OCI-M1 (cell line): ENCODE measurements at regions not wholly inside any gene's neighbourhood (a gene's known extent, or its start where the extent isn't known, plus 50 kb on each side); places are given as distances from the start of the nearest gene placed in this dataset.
"Not testable (repeated sequence)": the region's sequence is repeated elsewhere in the genome, so short reads cannot be mapped to it uniquely, and the experiment has no call there.

Source experiments
- DNase-seq: peaks from one replicate; lab custom pipeline; 2025; lab: John Stamatoyannopoulos, UW

DNA sequence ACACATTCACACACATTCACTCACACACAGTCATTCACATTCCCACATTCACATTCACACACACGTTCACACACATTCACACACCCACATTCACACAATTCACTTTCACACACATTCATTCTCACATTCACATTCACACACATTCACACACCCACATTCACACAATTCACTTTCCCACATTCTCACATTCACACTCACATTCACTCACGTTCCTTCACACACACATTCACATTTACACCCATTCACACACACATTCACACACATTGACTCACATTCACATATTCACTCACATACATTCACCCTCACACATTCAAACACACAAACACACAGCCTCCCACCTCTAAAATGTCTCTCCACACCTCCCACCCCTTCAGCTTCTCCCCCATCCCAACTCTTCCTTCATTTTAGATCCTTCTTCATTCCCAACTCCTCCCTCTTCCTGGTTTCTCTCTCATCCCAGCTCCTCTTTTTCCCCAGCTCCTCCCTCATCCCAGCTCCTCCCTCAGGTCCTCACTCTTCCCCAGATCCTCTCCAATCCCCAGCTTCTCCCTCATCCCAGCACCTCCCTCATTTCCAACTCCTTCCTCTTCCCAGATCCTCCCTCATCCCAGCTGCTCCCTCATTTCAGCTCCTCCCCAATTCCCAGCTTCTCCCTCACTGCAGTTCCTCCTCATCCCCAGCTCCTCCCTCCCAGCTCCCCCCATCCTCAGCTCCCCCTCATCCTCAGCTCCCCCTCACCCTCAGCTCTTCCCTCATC is 111.0 kb downstream of the FAM53A start:
- no peak for DNase-seq

DNA sequence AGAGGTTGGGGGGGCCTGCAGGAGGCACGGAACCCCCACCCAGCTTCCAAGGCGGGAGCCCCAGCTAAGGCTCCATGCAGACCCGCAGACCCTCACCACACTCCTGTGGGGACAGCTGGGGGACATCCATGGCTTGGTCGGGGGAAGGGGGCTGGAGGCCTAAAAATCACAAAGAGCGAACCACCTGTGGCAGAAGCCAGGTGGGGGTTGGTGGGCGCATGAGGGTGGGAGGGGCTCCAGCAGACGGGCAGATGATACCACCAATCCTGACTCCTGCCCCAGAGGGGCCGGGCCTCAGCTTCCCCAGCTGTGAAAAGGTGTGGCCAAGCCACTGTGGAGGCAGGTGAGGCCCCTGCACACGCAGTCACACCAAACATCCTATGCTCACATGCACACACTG is 111.6 kb downstream of the FAM53A start:
- no peak for DNase-seq

DNA sequence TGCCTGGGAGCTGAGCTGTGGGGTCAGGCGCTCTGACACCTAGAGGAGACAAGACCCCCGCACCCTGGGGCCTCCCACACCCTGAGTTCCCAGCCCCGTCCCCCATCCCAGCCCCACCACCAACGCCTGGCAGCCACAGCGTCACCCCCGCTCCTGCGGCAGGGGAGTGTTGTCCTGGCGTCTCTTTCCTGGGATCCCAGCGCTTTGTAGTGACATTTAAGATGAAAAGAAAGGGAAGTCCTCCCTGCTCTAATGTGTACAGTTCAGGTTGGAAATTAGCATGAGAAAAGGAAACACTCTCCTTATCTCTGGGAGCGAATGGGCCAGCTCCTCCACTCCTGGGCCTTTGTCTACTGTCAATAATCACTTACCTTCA is 112.1 kb downstream of the FAM53A start:
- peak; percentile 26 for DNase-seq

DNA sequence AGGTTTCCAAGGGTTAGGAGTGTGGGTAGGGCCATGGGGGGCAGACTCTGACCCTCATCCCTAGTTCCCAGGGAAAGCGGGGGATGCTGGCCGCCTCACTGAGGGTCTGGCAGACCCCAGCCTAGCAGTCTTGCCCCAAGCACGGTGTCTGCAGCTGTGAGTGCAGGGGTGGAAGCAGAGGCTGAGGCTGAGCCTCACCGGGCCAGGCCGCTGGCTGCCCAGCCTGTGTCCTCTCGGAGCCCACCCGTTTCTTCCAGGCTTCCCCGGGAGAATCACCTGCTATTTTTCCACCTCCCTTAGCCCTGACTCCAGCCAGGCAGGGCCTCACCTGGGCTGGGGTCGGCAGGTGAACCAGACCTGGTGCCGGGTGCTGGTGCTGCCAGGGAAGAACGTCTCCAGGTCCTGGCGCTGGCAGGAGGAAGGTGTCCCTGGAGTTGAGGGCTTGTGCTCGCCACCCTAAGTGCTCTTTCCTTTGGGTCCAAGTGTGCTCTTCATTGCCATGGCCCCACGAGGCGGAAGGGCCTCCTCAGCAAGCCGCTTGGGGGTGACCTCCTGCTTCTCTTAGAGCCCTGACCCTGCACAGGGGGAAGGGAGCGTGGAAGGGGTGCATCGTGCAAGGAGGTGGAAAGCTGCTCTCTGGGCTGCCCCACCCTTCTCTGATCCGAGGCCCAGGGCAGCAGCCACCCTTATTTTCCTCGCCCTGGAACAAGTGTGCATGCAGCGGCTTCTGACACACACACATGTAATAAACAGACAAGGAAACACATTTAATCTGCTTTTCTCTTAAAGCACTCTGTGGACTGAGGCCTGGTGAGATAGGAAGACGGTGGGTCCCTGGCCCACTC is 112.7 kb downstream of the FAM53A start:
- no peak for DNase-seq

DNA sequence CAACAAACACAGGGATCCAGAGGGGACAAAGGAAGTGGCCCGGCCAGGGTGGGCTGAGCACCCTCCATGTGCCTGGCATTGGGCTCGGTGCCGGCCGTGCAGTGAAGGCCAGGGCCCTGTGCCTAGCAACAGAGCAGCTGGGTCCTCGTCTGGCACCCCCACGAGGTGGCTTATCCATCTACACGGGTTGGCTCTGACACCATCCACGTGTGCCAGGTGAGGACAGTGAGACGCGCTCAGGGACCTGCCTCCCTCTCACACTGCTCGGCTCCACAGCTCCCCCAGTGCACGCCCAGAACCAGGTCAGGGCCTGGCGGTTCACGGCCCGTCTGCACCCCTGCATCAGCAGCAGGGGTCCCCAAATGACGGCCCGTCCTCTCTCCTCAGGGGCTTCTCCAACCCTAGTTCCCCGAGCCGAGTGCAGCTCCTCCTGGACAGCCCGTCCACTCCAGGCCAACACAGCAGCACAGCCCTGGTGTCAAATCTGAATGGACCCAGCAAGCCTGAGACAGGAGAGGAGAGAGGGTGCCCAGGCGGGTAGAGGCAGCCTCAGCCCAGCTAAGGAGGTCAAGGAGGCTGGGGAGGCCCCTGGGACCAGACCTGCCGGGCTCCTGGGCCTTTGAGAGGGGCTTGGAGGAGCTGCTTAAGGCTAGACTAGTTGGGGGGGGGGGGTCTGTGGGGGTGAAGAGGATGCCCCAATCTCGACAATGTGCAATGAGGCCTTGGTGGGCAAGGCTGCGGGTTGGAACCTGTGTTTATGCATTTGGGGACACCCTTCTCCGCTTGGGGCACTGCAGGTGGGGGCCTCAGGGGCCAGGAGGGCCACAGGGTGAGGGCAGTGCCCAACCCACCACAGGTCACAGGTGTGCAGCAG is 113.6 kb downstream of the FAM53A start:
- no peak for DNase-seq

DNA sequence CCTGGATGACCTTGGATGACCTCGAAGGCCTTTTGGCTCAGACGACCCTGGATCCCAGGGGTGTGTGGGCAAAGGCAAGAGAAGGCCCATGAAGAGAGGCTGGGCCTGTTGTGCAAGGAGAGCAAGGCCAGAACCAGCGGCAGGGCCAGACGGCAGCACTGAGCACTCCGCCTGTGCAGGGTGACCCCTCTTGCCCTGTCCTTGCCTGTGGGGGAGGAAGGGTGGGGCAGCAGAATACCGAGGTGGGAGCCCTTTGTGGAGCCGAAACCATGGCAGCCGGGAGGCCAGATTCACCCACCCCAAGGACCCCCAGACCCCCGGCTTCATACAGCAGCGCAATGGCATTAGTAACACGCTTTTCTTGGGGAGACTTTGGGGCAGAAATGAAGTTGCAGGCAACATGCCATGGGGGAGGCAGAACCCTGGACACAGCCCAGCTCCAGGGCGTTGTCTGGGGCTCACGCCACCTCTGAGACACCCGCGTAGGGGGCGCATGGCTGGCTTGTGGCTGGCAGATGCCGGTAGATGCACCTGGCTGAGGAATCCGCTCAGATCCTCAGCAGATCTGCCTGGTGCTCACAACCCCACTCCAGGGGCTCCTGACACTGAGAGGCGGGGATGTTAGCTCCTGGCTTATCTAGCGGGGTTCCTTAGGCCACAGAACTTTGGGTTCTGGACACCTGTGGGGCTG is 114.5 kb downstream of the FAM53A start:
- no peak for DNase-seq

DNA sequence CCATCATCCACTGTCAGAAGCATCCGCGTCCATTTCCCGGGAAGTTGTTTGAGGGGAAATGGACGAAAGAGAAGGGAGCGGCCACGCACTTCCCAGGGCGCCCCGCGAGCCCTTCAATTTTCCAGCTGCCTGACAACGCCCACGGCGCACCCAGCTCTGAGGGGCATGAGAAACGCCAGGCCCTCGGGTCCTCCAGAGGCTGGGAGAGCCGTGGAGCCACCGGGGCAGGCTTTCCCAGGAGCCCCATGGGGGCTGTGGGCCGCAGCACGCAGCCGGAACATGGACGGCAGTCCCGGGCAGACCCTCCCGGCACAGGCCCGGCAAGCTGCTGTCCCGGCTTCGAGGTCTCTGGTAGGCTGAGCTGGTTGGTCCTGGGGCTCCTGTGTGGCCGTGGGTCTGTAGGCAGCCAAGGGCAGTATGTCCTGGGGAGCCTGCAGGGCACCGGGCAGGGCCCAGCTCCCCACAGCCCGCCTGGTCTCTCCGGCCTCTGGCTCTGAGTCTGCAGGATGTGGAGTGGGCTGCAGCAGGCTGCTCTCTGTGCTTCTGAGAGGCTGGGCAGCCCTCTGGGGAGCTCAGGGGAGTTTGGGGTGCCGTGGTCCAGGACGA is 115.2 kb downstream of the FAM53A start:
- DNase-seq: no peak

DNA sequence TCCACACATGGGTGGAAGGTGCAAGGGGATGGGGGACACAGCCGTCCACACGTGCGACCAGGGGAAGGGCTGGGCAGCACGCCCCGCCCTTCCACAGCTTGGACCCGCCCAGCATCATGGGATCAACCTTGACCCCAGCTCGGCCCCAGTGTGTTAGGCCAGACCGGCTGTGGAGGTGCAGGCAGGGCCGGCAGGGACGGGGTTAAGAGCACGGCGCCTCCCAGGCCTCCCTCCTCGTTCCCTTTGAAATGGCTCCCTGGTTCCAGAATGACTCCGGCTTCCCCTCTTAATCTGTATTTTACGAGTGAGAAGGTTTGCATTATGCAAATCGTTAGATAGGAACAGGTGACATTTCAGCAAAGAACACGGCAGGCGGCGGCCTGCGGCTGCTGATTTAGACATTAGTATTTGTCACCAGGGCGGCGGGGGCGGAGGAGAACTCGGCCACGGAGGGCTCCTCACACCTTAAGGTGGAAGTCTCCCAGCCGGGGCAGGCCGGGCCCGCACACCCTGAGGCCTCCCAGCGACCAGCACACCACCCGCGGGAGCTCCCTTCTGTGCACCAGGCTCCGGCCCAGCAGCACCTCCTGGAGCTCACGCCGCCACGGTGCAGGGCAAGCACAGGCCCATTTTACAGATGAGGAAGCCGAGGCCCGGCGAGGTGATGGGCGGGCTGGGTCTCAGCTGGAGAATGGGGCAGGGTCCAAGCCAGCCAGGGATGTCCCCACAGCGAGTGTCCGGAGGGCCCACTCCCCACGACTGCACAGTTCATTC is 116.1 kb downstream of the FAM53A start:
- no peak for DNase-seq

DNA sequence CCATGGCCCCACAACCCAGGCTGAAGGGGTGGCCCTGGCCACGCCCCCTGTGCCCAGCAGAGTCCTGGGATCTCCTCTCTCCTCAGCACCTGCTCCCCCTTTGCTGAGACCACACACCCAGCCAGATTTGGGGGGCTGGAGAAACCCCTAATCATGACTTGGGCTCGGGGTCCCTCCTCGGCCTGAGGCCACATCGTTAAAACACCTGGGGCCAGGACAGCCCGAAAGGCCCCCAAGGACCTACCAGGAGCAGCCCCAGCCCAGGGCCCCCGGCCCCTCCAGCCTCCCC is 116.7 kb downstream of the FAM53A start:
- DNase-seq: no peak

DNA sequence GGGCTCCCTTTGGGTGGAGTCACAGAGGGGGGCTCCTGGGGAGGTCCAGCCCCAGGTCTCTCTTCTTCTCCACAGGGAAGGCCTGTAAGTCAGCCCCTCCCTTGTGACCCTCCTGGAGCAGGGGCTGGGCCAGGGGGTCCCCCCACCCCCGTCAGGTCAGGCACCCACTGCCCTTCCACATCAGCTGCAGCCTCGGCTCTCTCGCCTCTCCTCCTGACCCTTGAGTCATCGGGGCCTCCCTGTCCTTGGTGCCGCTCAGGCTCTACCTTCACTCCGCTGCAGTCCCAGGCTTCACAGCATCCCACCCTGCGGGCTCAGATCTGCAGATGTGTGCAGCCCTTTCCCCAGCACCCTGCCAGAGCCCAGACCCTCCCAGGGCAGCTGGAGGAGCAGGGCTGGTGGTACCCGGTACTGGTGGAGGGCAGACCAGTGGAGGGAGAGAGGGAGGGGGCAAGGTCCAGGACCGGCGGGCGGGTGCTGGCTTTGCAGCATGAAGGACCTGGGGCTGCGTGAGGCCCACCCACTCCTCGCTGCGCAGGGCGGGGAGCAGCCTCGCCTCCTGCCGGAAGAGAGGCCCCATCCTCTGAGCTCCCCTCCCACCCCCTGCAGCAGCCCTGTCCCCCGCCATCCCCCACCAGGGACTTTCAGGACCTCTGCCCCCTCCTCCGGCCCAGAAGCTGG is 117.1 kb downstream of the FAM53A start:
- no peak for DNase-seq

DNA sequence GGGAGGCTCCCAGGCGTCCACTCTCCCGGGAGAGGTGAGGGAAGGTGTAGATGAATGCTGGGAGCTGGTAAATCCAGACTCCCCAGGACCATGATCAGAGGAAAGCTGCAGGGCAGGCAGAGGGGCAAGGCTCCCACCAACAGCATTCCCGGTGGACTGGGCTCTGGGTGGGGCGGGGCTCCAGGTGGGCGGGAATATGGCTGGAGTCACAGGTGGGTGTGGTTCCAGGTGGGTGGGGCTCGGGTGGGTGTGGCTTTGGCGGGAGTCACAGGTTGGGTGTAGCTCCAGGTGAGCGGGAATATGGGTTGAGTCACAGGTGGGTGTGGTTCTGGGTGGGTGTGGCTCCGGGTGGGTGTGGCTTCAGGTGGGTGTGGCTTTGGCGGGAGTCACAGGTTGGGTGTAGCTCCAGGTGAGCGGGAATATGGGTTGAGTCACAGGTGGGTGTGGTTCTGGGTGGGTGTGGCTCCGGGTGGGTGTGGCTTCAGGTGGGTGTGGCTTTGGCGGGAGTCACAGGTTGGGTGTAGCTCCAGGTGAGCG is 117.7 kb downstream of the FAM53A start:
- DNase-seq: not testable (repeated sequence)

DNA sequence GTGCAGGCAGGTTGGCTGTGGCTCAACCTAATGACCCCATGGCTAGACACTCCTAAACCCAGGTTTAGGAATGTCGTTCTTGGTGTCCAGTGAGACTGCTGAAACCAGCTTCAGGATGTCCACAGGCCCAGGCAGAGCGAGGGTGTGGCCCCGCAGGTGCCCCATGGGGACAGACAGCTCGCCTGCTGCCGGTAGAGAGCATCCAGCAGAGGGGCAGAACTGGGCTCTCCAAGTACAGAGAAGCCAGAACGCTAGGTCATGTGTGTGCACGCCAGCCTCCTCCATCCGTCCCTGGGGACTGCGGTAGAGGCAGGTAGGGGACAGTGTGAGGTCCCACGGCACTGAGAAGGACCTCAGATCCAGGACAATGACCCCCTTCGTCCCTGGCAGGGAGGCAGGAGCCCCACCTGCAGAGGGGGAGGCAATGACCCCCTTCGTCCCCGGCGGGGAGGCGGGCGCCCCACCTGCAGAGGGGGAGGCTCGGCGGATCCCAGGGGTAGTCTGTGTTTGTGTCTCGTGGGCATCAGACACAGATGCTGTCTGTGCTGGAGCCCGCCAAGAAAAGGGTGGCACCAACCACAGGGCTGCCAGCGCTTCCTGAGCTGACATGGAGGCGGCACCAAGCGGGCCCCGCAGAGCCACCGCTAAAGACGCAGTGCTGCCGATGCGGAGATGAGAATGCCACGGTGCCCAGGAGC is 118.4 kb downstream of the FAM53A start:
- no peak for DNase-seq

DNA sequence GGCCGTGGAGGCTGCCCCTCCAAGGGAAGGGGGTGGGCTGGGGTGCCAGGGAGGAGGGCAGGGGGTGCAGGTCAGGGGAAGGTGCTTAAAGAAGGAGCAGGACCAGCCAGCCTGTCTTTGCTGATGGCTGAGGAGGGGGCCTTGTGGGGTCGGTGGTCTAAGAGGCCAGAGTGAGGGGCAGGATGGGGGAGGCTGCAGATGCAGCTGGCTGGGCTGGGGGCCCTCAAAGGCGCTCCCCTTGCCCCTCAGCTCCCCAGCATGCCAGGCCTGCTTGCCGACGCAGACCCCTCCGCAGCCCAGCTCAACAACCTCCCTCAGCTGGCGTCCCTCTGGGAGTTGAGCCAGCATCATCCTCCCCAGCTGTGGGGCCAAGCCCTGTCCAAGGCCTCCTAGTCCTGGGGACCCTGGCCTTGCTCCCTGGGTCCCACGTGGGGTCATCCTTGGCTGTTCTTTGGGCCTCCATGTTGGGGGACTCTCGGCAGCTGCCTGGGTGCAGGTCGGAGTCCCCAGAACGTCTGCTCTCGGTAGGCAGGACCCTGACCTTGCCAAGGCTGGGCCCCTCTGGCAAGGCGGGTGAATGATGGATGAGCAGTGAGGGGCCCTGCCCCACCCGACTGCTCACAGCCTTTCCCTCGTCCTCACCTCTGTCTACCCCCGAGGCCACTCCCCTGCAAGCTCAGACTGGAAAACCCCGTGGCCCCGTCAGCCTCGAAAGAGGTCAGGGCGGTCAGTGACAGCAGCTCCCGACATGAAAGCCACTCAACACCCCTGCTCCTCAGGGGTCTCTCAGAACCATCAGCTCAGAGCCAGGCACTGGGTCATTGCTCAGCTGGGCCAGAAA is 119.4 kb downstream of the FAM53A start:
- no peak for DNase-seq

DNA sequence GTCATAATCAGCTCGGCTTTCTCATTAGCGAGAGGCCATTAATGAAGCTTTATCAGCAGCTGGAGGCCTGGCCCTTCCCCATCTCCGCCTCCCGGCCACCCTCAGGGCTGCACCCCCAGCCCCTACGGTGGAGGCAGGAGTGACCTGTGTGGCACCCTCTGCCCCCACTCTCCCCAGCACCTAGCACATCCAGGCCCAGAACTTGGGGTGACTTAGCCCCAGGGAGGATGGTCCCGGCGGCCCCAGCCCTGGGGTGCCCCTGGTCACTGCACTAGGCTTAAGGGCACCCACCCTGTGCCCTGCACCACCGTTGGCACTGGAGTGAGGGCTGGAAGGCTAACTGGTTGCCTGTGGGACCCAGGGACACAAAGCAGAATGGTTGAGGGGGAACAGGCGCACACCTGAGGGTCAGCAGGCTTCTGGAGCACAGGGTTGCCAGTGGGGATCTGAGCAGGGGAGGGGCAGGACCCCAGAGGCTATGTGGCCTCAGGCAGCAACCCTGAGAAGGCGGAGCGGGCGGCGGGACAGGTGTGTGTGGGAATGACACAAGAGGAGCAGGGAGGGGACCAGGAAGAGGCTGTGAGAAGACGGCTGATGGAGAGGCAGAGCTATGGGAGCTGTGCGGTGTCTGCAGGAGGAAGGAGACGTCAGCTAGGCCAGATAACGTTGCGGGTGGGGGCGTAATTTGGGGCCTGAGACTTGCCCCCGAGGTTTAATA is 120.2 kb downstream of the FAM53A start:
- no peak for DNase-seq

DNA sequence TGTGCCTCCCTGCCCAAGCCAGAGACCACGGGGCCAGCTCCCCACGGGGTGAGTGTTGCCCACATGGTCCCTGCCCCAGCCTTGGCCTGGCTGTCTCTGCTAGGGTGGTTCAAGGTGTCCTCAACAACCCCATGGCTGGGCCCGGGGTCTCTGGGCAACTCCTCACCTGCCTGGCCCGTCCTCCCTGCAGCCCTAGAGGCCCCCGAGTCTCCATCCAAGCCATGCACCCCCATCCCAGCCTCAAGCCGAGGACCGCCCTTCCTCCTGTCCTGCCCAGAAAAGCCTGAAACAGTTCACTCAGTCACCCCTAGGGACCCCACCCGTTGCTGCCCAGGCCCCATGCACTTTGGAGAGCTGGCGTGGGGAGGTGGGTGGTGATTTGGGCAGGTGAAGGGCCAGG is 120.9 kb downstream of the FAM53A start:
- no peak for DNase-seq

DNA sequence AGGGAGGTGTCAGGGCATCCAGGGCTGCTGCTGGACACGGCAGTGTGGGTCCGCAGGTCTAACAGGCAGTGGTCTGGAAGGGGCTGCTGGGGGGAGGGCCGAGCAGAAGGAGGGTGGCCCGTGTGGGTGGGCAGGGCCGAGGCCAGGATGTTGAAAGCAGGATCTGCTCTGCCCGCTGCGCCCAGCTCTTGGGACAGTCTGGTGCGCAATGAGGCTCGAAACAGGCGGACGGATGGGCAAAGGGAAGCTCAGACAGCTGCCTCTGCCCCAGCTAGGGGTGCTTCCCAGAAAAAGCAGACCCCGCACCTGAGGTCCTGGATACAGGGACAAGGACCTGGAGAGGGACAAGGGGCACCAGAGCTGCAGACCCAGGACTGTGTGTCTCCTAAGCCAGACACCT is 121.3 kb downstream of the FAM53A start:
- no peak for DNase-seq

DNA sequence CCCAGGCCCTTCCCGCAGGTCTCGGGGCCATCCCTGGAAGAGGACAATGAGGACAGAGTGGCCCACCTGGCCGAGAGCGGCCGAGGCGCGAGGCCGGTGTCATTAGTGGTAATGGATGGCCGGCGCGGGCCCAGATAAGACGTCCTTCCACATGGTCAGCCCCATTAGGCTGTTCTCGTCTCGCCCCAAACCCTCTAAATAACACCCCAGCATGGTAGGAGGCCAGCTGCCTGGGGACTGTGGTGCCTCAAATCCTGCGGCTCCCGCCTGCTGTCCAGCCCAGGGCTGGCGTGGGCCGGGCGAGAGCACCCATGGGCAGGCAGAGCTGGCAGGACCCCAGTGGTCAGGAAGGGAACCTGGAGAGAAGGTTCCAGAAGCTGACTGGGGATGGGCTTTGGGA is 121.7 kb downstream of the FAM53A start:
- no peak for DNase-seq
